AG08396 (cell line): ENCODE measurements at regions not wholly inside any gene's neighbourhood (a gene's known extent, or its start where the extent isn't known, plus 50 kb on each side); places are given as distances from the start of the nearest gene placed in this dataset.
A peak's percentile ranks its signal among the peaks of the same experiment; 100 is the strongest.
"Not testable (repeated sequence)": the region's sequence is repeated elsewhere in the genome, so short reads cannot be mapped to it uniquely, and the experiment has no call there.

Experiments used
- DNase-seq: peaks from one replicate; pipeline ENCODE4 v3.0.0; 2012; ENCODE audit warnings: low spot score, mixed read lengths

DNA sequence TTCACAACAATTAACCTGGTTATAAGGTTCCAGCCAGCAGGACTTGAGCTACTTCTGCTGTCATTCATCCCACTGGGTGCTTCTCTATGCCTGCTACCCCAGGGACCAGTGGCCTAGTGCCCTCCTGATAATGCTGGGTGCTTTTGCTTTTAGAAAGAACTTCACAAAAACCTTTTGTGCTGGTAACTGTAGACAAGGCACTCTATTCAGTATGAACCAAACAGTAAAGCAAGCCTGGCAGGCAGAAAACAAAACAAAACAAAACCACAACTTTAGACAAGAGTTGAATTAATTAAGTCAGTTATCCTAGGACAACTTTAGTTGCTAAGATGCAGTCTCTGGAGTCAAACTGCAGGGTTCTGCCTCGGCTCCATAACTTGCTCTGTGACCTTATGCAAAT, 61.9 kb upstream of the ADGRL2 start:
- DNase-seq: no peak

DNA sequence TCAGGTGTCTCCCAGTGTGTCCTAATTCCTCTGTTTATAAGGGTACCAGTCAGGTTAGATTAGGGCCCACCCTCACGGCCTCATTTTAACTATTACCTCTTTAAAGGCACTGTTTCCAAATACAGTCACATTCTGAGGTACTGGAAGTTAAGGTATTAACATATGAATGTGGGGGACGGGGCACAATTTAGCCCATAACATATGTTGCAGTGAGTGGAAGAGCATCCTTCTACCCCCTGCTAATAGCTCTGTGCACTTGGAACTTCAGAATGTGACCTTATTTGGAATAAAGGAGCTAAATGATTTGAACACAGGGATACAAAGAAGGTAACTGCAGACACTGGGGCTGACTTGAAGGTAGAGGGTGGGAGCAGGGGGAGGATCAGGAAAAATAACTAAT, 67.3 kb upstream of the ADGRL2 start:
- no peak for DNase-seq

DNA sequence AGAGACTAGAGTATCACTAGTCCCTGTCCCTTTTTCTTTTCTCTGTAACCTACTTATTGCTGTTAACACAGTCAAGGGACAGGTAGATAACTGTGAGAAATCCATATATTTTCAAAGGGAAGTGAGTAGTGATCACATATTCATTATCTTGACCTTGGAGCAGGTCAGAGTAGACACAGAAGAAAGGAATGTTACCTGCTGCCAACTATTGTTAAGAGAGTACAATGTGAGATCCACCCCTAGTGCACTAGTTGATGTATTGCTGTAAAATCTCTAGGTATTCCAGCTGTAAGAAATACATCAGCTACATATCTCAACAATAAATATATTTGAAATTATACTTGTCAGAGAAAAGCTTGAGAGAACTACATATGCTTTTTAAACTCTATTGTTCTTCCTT, 68.7 kb upstream of the ADGRL2 start:
- DNase-seq: no peak

DNA sequence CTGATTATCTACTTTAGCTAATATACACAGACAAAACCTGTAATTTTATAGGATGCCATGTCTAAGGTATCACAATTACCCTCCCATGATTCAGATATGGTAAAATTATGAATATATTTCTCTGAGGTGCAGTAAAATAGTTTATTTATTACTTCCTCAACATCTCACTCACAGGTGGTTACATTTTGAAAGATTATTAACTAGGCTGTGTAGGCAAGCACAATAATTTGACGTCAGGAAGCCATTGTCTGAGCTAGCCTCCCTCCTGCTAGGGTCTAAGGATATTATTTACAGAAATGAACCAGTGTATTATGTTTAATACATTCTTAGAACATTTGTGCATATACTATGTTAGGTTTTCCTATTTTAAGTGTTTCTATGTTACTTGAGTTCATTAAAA, 69.9 kb upstream of the ADGRL2 start:
- no peak for DNase-seq

DNA sequence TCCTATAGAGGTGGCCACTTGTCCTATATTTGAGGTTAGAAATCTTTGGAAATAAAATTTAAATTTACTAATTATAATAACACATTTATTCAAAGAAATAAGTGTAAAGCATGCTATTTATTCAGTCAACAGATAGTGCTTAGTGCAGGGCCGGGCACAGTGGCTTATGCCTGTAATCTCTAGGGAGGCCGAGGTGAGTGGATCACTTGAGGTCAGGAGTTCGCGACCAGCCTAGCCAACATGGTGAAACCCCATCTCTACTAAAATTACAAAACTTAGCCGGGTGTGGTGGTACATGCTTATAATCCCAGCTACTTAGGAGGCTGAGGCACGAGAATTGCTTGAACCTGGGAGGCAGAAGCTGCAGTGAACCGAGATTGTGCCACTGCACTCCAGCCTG, 70.4 kb upstream of the ADGRL2 start:
- not testable (repeated sequence) for DNase-seq

DNA sequence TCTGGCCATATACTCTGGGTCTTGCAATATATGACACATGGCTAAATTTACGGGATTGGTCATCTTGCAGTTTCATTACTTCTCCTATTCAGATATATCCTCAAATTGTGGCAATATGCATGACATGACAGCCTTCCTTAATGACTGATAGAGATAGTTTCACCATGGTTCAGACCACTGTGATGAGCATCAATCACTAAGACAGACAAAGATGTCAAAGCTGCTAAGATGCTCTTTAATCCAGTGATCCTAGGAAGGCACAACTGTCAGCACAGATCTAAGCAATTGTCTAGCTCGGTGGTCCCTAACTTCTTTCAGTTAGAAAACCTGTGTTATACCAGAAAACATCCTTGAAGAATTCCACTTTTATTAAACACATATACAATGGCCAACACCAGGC, 70.9 kb upstream of the ADGRL2 start:
- DNase-seq: no peak

DNA sequence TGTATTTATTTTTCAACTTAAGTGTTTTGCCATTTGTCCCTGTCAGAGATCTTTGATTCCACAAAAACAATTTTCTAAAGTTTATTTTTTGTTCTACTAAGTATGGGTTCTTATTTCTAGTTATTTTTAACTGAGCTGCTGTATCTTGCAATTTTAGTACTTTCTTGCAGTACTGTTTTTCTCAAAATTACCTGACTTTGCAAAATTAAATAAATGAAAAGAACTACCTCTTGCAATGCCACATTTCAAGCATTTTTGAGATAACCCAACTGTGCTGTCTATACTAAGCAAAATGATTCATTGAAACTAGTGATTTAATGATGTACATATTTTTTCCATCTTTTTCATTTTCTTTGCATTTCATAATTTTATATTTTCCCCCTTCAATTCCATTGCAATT, 71.5 kb upstream of the ADGRL2 start:
- DNase-seq: no peak

DNA sequence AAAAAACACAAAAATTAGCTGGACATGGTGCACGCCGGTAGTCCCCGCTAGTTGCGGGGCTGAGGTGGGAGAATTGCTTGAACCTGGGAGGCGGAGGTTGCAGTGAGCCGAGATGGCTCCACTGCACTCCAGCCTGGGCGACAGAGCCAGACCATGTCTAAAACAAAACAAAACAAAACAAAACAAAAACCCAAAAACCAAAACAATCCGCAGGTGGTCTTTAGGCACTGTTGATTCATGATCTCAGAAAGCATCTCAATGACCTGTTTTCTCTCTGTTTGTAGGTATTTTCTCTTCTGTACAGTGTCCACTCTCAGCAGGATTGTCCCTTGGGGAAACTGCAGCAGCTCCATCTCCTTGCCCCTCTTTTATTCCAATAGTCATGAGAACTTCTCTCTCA, 74.9 kb upstream of the ADGRL2 start:
- no peak for DNase-seq

DNA sequence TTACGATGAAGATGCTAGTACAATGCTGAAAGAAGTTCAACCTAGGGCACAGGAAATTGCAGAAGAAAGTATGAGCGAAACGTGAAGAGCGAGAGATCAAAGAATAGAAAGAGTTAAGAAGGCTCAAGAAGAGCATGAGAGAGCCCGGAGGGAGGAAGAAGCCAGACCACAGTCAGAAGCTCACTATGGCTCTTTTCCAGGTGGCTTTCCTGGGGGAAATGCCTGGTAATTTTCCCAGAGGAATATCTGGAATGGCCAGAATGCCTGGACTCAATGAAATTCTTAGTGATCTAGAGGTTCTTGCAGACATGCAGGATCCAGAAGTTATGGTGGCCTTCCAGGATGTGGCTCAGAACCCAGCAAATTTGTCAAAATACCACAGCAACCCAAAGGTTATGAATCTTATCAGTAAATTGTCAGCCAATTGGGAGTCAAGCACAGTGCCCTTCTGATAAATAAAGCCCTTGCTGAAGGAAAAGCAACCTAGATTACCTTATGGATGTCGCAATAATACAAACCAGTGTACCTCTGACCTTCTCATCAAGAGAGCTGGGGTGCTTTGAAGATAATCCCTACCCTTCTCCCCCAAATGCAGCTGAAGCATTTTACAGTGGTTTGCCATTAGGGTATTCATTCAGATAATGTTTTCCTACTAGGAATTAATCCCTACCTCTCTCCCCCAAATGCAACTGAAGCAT, 78.0 kb upstream of the ADGRL2 start:
- not testable (repeated sequence) for DNase-seq

DNA sequence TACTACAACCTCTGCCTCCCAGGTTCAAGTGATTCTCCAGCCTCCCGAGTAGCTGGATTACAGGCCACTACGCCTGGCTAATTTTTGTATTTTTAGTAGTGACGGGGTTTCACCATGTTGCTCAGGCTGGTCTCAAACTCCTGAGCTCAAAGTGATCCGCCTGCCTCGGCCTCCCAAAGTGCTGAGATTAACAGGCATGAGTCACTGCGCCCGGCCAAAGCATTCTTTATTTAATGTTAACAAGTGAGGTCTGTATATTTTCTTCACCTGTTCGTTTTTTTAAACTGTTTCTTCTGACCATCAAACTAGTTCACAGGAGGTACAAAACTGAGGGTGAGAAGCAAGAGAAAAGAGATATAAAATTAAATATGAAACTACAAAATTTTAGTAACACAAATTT, 80.5 kb upstream of the ADGRL2 start:
- not testable (repeated sequence) for DNase-seq

DNA sequence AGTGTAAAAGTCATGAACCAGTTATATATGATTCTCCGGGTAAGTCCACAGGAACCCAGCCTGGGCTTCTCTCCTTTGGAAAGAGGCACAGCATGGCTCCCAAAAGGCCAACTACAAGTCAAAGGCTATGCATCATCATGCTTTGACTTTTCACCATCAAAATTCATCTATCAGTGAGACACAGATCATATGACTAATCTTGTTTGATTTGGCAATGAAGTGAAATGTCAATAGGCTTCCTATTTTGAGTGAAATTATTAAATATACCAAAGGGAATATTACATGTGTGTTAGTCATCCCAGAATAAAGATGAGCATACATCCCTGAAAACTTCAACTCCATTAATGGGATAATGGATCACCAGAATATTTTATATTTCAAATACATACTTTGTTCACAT, 83.5 kb upstream of the ADGRL2 start:
- DNase-seq: no peak

DNA sequence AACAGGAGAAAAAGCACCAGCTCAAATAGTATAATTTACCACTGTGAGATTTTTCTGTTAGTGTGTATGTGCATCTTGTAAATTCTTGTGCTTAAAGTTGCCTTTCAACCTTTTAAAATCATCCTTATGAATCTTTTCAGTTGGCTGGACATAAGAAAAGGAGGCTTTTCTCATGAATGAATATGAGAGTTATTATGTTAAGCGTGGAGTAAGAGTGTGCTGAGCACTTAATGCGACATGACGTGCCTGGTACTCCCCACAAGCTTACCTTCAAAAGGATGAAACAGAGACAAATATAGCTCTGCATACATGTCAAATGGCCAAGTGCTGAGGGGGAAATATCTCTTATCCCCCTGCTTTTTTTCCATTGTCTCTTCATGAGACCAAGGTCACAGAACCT, 85.3 kb upstream of the ADGRL2 start:
- no peak for DNase-seq

DNA sequence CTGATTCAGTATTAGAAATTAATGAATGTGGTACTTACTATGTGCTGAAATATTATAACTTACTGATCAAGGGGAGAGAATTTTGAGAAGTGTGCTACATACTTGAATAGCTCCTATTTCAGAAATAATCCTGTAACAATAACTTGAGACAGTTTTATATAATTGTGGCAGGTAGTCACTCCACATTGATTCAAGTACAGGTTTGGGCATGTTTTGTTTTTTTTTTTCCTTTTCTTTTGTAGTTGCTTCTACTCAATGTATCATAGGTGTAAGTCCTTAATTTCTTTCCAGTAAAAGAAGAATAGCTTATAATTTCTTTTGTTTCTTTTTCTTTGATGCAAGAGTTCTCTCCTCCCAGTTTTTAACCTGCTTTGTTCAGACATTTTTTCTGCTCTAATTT, 86.1 kb upstream of the ADGRL2 start:
- no peak for DNase-seq

DNA sequence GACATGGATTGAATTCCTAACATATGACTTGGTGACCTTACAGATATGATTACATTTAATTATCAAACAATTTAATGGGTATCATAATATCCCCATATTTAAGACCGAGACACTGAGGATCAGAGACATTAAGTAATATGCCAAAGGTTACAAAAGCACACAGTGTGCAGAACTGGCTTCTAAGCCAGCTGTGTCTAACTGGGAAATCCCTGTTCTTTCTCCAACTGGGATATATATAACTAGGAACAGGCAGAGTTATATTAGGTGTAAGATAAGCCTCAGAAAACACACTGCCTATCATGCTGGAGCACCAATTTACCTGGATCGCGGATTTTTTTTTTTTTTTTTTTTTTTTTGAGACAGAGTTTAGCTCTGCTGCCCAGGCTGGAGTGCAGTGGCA, 88.3 kb upstream of the ADGRL2 start:
- DNase-seq: no peak

DNA sequence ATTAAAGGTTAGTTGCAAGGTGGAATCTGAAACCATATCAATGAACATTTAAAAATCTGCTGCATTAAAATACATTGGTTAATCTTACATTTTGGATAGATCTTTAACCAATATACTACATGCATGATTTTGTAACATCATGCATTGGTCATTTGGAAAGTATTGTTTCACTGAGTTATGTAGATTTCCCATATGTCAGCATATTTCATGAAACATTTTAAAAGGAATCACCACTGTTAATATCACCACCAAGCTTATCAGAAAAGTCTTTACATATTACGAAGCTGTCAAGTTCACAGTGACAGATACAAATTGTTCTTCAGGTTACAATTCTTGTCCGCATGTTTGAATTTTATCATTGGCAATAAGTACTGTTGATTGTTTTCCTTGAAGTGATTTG, 89.9 kb upstream of the ADGRL2 start:
- DNase-seq: no peak

DNA sequence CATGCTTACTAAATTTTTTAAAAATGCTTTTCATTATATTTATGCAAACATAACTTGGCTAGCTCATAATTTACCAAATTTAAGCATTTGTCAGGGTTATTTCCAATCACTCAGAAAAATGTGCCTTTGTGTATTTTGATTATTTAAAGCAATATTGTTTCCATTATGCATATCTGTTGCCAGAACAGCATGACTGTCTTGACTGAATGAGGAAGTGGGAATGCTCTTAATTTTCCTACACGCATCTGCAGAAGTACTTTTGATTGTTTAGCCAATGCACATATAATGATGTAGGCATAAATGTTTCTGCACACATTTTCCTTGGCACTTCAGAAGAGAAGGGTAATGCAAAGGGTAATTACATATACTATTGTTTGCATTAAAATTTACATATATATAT, 92.5 kb upstream of the ADGRL2 start:
- no peak for DNase-seq

DNA sequence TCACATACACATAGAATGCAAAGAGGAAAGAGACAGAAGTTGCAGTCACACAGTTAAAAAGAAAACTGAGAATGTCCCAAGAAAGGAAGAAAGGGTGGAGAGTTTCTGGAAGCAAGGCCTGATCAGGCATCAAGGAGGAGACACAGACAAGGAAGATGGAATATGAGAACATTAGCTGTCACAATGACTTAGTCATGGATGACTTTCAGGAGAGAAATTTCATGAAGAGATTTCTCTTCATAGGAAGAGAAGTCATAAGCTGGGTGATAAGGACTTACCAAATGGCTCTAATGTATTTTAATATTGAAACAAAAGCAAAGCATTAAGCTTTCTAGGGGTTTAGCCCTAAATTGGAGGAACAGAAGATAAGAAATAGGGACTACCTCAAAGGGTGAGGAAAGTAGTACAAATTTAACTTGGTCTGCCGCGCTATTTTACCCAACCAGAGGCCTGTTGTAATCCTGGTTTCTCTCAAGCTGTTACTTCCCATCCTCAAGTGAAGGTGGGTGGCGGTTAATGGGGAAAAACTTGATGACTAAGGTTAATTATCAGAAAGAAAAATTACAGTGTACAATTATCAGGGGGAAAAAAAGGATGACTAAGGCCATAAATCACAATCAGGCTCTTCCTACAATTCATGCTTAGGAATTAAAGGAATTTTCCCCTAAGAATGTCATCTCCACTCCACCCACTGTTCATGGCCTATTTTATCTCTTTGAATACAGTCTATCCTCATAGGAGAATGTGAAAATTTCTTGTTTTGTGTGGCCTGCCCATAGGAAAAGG, 93.9 kb upstream of the ADGRL2 start:
- DNase-seq: peak; percentile 11

DNA sequence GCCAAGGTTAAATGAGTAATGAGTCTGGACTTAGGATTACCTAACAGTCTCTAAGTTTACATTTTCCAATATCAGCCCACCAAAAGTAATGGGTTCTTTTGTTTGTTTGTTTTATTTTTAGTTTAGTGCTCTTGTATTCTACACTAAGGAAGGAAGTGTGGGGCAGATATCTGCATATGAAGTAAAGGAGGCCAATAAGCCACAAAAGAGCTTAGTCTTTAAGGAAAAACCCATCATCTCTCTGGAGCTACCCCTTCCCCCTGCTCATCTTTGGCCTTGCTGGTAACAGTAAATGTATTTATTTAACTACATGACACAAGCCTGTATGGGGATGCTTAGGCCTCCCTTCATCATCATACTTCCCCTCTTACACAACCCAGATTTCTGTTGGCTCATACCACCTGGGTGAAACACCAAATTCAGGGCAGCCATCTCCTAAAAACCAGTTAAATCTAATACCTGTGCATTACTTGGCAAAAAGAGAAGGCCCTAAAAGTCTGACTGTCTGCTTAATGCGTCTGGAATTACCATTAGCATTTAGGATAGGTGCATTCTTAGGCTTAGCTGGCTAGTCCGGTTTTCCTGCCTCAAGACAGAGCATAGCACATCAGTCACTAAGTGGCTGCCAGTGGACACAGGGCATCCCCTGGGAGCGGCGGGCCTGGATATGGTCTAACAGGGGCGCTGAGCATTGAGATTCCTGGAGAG, 96.8 kb upstream of the ADGRL2 start:
- DNase-seq: no peak

DNA sequence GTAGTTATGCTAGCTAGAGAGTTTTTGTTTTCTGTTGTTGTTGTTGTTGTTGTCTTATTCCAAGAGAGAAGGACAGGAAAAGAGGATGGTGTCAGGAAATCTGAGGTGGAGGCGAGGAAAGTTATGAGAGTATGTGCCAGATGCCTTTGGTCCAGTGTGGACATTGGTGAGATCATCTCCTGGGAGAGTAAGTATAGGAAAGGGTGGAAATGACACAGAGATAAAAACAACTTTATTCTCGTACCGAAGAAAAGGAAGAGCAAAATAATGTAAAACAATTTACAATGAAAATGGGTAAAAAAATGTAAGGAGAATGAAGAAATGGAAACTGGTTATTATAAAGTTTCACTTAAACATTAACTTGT, 97.4 kb upstream of the ADGRL2 start:
- DNase-seq: no peak

DNA sequence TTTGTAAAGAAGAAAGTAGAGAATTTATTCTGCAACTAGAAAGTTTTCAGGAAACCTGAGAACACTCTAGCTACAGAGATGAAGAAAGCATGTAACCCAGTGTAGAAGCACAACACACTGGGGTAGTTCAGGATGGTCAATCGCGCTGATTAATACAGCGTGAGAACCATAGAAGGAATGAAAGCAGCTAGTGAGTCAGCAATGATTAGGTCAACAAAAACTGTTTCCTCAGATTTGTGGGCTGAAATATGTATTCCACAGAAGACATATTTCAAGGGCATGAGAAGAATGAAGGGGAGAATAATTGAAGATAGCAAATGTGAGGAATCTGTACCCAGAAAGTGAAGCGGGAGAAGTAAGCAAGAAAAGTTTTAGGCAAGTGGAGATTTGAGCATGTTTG, 97.8 kb upstream of the ADGRL2 start:
- peak; percentile 44 for DNase-seq

DNA sequence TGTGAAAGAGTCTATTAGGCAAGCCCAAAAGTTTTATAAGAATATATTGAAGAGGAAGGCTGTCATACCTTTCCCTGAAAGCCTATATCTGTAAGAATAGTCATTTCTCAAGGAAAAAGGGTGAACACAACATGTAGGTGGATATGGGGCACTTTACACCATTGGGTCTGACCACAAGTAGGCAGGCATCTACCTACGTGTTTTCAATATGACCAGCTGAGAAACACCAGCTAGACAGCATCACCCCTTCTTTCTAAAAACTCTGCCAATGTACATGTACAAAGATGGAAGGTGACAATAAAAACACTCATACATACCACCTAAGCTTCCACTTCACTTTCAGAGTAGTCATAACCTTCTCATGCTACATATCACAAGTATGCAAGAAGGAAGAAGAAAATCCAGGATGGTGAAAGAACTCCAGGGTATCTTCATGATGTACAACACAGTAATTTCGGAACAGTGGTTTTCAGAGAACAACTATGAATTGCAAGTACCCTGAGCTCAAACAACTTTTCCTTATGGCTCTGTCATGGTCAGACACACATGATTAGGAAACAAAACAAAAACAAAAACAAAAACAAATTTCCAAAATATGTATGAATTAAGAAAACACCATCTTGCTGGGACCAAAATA, 98.5 kb upstream of the ADGRL2 start:
- DNase-seq: no peak

DNA sequence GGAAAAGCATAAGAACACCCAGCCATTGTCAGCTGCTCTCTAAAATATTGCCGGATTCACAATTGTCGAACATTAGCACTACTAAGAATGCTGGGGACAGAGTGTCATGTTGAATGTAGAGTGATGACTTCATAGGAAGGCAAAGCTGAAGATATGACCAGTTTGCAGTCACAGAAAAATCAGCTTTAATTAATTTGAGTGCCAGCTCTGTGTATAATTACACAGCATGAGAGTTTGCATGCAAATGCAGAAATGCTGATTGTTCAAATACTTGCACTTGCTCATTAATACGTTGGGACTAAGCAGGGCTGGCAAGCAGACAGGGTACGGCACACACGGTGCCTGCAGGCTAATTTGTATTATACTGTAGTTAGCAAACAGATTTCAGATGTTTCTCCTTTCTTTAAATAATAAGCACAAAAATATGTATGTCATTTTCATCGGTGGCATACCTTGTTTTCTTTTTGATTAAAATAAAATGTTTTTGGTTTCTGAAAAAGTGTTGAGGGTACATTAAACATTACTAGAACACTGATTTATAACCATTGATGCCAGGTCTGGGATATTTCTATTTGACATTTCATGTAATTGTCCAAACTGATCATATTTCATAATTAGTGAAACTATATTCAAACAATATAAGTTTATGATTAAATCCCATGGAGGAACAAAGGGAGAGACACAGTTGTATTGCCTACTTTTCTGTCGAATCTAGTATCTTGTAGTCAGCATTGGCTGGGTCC, 99.8 kb upstream of the ADGRL2 start:
- no peak for DNase-seq
